Left lung (tissue), 4 donors: ENCODE measurements at regions not wholly inside any gene's neighbourhood (a gene's known extent, or its start where the extent isn't known, plus 50 kb on each side); places are given as distances from the start of the nearest gene placed in this dataset.

ENCODE experiments used
- ATAC-seq: fragments of 200-7000 bp; cut with Tn5 transposase; one replicate; pipeline ENCODE4 v1.9.1; 2020; ENCODE audit warnings: moderate library complexity
- DNase-seq, 4 donors: peaks; one replicate each; pipeline ENCODE4 v3.0.0-alpha.2; 2013 to 2020
- H3K27ac ChIP-seq, 2 donors: fragments of 200-600 bp; sonication (generic) in 1 of 2; one replicate each; pipeline versions ENCODE4 v1.5.0 to v1.8.0; 2020 to 2021
- H3K27me3 ChIP-seq, 2 donors: fragments of 200-600 bp; sonication (generic) in 1 of 2; one replicate each; pipeline versions ENCODE4 v1.5.0 to v1.8.0; 2020 to 2021
- H3K36me3 ChIP-seq, 2 donors: fragments of 200-600 bp; sonication (generic) in 1 of 2; one replicate each; pipeline versions ENCODE4 v1.5.0 to v1.8.0; 2020 to 2021
- H3K4me1 ChIP-seq, 2 donors: fragments of 200-600 bp; one replicate each; pipeline ENCODE4 v1.8.0; 2021
- H3K4me3 ChIP-seq, 2 donors: fragments of 200-600 bp; sonication (generic) in 1 of 2; one replicate each; pipeline versions ENCODE4 v1.5.0 to v1.8.0; 2020 to 2021; ENCODE audit warnings: mild to moderate bottlenecking in 1 of 2
- H3K9me3 ChIP-seq, 2 donors: fragments of 200-600 bp; sonication (generic) in 1 of 2; one replicate each; pipeline versions ENCODE4 v1.5.0 to v1.8.0; 2020 to 2021
- intact Hi-C, 2 donors: fragments of 100-400 bp; cut with DNase I; formaldehyde crosslinking; loops; one replicate each; pipeline versions ENCODE4 v1.11.2 to v1.14.2; 2022
- TF ChIP-seq, protein P1 (sequence below), 2 donors: fragments of 200-600 bp; sonication (generic) in 1 of 2; IDR thresholded peaks; one replicate each; pipeline versions ENCODE4 v1.5.0 to v1.8.0; 2021; ENCODE audit warnings: antibody characterized with exemption in 2 of 2
- donor health status: DM: no; HTN: yes; CAD: no.
- donor health status: DM: no; HTN: no; CAD: no.

DNA sequence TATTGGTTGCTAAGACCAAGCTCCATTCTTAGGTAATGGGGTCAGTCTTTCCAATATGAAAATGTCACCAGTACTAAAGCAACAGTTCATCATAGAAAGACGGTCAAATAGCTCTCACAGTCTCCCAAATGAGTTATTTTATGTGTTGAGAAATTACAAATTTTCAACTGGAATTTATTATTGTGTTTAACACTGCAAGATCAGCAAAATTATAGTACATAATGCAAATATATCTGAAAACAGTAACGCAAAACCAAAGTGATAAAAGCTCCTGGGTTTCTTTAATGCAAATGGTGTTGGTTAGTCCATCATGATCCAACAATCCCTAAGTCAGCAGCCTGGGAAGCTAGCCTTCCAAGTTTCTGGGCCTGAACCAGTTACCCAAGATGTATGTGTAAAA, 61.5 kb upstream of the EGFL6 start:
- DNase-seq (no peak), ATAC-seq (no peak)
- H3K4me3 ChIP-seq: no peak overlapping the region
- H3K9me3 ChIP-seq: no peaks in the 10 kb centered on the region
- H3K4me1 ChIP-seq: no peaks in the 10 kb centered on the region
- no peak overlapping the region for H3K27ac ChIP-seq
- intact Hi-C loops: loop anchor here in 1 of 2 donors (10.0 kb wide), 1 partner anchor 527 kb away; no protein-coding TSS in a partner anchor
- TF ChIP-seq, protein P1, sequence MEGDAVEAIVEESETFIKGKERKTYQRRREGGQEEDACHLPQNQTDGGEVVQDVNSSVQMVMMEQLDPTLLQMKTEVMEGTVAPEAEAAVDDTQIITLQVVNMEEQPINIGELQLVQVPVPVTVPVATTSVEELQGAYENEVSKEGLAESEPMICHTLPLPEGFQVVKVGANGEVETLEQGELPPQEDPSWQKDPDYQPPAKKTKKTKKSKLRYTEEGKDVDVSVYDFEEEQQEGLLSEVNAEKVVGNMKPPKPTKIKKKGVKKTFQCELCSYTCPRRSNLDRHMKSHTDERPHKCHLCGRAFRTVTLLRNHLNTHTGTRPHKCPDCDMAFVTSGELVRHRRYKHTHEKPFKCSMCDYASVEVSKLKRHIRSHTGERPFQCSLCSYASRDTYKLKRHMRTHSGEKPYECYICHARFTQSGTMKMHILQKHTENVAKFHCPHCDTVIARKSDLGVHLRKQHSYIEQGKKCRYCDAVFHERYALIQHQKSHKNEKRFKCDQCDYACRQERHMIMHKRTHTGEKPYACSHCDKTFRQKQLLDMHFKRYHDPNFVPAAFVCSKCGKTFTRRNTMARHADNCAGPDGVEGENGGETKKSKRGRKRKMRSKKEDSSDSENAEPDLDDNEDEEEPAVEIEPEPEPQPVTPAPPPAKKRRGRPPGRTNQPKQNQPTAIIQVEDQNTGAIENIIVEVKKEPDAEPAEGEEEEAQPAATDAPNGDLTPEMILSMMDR (IDR thresholded peaks at IDR 0.05): no peak
- no peaks in the 10 kb centered on the region for H3K36me3 ChIP-seq
- H3K27me3 ChIP-seq: peaks cover 0 to 3% of the 10 kb centered on the region in 2 donors

DNA sequence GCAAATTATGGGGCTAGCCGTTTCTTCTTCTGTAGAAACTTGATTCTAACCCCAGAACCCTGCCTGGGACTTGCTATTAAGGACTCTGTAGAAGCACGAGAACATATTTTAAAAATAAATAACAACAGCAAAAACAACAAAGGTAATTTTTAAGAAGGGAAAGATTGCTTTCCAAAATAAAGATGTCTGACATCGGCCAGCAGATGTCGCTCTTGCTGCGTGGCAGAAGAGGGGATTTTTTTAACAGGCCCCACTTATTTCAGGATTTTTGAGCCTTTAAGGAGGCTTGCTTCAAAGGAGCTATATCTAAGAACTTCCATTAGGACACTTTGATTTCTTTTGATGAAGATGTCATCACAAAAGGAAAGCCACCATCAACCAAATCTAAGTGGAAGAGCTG, 62.8 kb upstream of the EGFL6 start:
- intact Hi-C loops: loop anchor here in 1 of 2 donors (10.0 kb wide), 1 partner anchor 528 kb away; no protein-coding TSS in a partner anchor

DNA sequence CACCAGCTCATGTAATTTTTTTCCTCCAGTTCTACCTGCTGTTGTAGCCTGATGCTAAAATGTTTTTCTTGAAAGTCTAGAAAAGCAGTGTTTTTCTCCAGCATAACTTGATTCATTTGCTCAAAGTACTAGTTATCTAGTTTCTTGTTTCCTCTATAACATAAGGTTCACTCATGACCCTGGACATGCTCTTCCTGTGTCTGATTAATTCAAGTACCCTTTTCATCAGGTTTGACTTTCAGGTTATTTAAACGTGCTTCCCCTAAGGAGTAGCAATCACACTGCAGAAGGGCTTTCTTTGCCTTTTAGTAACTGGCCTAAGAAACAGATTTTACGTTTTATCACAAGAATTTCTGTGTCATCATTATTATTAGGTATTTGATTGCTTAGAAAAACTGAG, 66.8 kb upstream of the EGFL6 start:
- no peaks in the 10 kb centered on the region for H3K9me3 ChIP-seq
- ATAC-seq (no peak), DNase-seq (no peak)
- TF ChIP-seq, protein P1 (IDR thresholded peaks at IDR 0.05): no peak
- intact Hi-C loops: loop anchor here in 1 of 2 donors (10.0 kb wide), 1 partner anchor 532 kb away; no protein-coding TSS in a partner anchor
- H3K27me3 ChIP-seq: peaks cover 0 to 3% of the 10 kb centered on the region in 2 donors
- no peak overlapping the region for H3K4me3 ChIP-seq
- H3K36me3 ChIP-seq: no peaks in the 10 kb centered on the region
- no peaks in the 10 kb centered on the region for H3K4me1 ChIP-seq
- no peak overlapping the region for H3K27ac ChIP-seq

More for the DNA sequence above, 62.8 kb upstream of the EGFL6 start:
- no peak overlapping the region for H3K4me3 ChIP-seq
- ATAC-seq (peak; percentile 41), DNase-seq (peak in 2 of 4 donors; percentile 27 to 51)
- no peak overlapping the region for H3K27ac ChIP-seq
- no peaks in the 10 kb centered on the region for H3K4me1 ChIP-seq
- H3K9me3 ChIP-seq: no peaks in the 10 kb centered on the region
- TF ChIP-seq, protein P1 (IDR thresholded peaks at IDR 0.05): peak; percentile 40 to 77
- peaks cover 0 to 3% of the 10 kb centered on the region in 2 donors for H3K27me3 ChIP-seq
- no peaks in the 10 kb centered on the region for H3K36me3 ChIP-seq

- Histone ChIP-seq H3K27me3 (peaks cover 0 to 7% of the 10 kb centered on the region in 2 donors), H3K4me3 (no peak overlapping the region), H3K27ac (no peak overlapping the region), H3K4me1 (no peaks in the 10 kb centered on the region), H3K36me3 (no peaks in the 10 kb centered on the region), H3K9me3 (no peaks in the 10 kb centered on the region)
- TF ChIP-seq, protein P1 (IDR thresholded peaks at IDR 0.05): no peak
- ATAC-seq (no peak), DNase-seq (no peak)
- intact Hi-C loops: loop anchor here in 1 of 2 donors (10.0 kb wide), 1 partner anchor 535 kb away; no protein-coding TSS in a partner anchor
These were observed 69.7 kb upstream of the EGFL6 start for GRCh38 chrX:13499736-13500135.

GRCh38 chrX:13498238-13498637, 71.2 kb upstream of the EGFL6 start:
- no peak for ATAC-seq

More at GRCh38 chrX:13498238-13498637, 71.2 kb upstream of the EGFL6 start:
- DNase-seq: no peak
- H3K4me1 ChIP-seq: no peaks in the 10 kb centered on the region
- peaks cover 0 to 7% of the 10 kb centered on the region in 2 donors for H3K27me3 ChIP-seq
- intact Hi-C loops: no loop called here
- no peaks in the 10 kb centered on the region for H3K9me3 ChIP-seq
- no peak overlapping the region for H3K27ac ChIP-seq
- no peak overlapping the region for H3K4me3 ChIP-seq
- TF ChIP-seq, protein P1 (IDR thresholded peaks at IDR 0.05): no peak
- H3K36me3 ChIP-seq: no peaks in the 10 kb centered on the region
